Occipital lobe (tissue), 1 donor: ENCODE measurements at regions not wholly inside any gene's neighbourhood (a gene's known extent, or its start where the extent isn't known, plus 50 kb on each side); places are given as distances from the start of the nearest gene placed in this dataset.
"Not testable (repeated sequence)": the region's sequence is repeated elsewhere in the genome, so short reads cannot be mapped to it uniquely, and the experiment has no call there.

ENCODE experiments used
- DNase-seq: peaks from one replicate; lab custom pipeline; 2025; lab: John Stamatoyannopoulos, UW

GRCh38 chr1:243996223-243996622 lies 54.9 kb upstream of the ZBTB18 start:
- DNase-seq, result no peak

DNA sequence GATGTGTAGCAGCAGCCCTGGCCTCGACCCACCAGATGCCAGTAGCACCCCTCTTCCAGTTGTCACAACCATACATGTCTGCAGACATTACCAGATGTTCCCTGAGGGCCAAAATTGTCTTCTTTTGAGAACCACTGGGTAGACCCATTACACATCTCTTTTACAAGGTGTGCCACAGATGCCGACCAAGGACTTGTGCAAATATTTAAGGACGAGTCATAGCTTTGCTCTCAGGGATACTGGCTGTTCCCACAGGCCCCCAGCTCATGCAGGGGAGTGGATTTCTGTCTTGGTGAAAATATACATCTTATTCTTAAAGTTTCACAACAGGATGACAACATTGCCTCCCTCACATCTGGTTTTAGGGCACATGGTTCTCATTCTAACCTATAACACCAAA lies 59.4 kb upstream of the ZBTB18 start:
- no peak for DNase-seq

DNA sequence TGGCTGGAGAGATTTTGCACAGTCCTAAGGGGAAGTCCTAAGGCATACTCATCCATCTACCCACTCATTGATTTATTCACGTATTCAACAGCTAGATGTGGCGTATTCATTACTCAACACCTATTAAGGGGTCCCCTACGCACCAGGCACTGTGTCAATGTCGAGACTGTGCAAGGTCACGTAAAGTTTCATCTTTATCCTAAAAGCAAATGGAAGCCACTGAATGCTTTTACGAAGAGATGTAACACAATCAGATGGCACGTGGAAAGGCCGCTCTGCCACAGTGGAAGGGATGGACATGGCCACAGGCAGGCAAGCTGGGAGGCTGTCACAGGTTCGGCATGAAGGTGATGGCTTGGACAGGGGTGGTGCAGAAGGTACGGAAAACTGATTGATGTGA lies 66.3 kb upstream of the ZBTB18 start:
- DNase-seq, result no peak

GRCh38 chr1:243982447-243983018 lies 68.5 kb upstream of the ZBTB18 start:
- DNase-seq, result no peak

GRCh38 chr1:243980471-243980870 lies 70.6 kb upstream of the ZBTB18 start:
- no peak for DNase-seq

DNA sequence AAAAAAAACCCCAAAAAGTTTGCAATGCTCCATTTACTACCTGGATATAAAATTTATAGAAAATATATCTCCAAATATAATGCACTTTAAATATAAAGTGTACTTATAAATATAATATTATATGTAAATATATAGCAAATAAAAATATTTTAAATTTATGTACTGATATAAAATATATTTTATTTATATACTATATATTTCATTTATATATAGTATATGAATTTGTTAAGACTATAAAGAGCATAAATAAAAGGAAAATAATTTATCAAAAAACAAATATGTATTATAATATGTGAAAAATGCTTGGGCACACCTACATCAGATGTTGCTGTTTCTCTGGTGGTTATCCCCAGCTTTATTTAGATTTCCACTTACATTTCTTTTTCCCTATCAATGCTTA lies 71.0 kb upstream of the ZBTB18 start:
- DNase-seq, result no peak

DNA sequence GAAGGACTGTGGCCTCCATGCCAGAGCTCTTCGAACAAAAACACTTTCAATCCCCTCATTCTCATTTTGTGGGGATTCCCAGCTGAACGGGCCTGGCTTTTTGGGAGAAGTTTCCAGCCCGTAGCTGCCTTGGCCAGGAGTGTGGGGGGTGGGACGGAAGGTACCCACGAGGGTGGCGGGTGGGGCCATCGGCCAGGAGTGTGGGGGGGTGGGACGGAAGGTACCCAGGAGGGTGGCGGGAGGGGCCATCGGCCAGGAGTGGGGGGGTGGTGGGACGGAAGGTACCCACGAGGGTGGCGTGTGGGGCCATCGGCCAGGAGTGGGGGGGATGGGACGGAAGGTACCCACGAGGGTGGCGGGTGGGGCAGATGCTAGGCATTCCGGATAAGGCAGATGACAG lies 71.7 kb upstream of the ZBTB18 start:
- no peak for DNase-seq

GRCh38 chr1:243977094-243977493 lies 74.0 kb upstream of the ZBTB18 start:
- no peak for DNase-seq

DNA sequence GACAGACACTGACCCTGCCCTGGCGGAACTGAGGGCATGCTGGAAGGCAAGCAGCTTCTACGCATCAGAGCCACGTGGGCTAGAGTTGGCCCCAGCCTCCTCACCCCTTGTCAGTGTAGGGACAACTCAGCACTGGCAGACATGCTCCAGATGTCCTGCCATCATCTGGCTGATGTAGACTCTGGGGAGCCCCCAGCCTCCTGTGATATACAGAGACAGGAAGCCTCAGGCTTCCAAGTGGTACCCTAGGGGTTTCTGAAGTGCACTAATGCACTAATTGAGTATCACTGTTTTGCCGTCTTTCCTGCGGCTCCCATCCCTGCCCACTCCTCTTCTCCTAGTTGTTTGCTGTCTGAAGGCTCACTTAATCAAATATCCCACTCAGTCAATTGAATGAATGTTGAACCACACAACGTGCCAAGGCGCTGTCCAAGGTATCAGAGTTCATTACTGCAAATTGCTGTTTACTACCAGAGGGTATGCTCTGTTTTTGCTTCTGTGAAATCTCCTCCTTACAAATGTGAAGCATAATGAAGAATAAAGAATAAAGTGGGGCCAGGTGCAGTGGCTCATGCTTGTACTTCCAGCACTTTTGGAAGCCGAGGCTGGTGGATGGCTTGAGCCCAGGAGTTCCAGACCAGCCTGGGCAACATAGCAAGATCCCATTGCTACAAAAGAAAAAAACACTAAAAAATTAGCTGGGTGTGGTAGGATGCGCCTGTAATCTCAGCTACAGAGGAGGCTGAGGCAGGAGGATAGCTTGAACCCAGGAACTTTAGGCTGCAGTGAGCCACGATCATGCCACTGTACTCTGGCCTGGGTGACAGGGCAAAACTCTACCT lies 76.4 kb upstream of the ZBTB18 start:
- DNase-seq, result no peak

DNA sequence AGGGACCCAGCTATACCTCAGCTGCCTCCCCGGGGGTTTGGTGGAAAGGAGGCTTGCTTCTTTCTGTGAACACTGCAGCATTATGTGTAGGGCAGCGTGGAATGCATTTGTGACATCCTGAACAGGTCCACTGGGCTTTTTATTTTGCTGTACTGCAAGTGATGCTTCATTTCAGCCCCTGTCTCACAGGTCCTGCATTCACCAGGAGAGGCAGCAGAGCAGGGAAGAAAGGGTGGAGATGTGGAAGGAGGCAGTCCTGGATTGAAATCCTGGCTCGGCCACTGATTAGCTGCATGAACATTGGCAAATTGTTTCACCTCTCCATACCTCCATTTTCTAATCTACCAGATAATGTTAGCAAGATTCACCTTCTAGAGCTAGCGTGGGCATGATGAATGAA lies 77.9 kb upstream of the ZBTB18 start:
- no peak for DNase-seq

DNA sequence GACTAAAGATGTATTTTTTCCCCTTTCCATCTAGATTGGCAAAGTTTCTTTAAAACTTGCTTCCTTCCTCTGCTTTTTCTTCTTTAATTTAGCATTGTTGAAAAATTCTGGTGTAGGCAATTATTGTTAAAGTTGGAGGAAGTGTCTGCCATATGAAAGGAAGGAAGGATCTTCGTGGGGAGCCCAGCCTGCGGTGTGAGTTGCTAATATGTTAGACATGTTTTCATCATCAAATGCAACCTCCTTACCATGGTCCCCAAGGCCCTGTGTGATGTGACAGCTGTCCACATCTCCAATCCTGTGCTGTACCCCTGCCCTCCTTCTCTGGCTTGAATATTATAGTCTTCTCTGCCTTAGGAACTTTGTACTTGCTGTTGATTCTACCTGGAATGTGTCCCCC lies 81.0 kb upstream of the ZBTB18 start:
- no peak for DNase-seq

DNA sequence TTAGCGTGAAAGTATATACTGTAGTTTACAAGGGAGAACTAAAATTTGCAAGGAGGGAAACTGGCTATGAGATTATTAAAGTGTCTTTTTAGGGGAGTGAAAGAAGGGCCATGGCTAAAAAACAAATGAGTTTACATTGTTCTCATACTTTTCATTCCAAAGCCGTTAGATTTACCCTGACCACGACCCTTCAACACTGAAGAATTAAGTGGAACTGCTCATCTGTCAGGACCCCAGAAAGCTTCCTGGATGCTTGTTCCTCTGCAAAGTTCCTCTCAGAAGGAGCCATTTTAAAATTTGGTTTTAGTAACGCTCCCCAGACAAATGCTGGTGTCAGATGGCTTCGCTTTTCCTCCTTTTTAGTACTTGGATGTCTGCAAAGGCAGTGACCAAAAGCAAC lies 82.7 kb upstream of the ZBTB18 start:
- DNase-seq, result no peak

GRCh38 chr1:243964915-243965314 lies 86.2 kb upstream of the ZBTB18 start:
- no peak for DNase-seq

GRCh38 chr1:243963571-243963970 lies 87.5 kb upstream of the ZBTB18 start:
- DNase-seq, result no peak

- DNase-seq, result no peak
These were observed 88.5 kb upstream of the ZBTB18 start for GRCh38 chr1:243962541-243962940.

- DNase-seq, result peak; percentile 53
These were observed 91.1 kb upstream of the ZBTB18 start for GRCh38 chr1:243959998-243960397.

DNA sequence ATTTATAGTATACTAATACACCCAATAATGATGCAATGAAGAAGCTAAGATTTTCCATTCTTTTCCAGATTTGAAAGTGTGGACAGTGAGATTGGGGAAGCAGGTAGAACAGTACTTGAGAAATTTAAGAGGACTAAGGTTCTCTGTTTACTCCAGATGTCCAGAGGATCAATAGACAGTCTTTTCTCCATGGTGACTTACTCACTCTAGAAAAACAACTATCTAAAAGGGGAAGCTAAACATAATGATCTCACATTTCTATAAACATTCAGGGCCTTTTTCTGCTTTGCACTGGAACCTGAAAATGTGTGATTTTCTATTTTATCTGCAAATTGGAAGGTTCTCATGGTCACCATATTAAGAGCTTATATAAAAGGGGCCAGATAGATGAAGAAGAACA lies 93.9 kb upstream of the ZBTB18 start:
- no peak for DNase-seq

DNA sequence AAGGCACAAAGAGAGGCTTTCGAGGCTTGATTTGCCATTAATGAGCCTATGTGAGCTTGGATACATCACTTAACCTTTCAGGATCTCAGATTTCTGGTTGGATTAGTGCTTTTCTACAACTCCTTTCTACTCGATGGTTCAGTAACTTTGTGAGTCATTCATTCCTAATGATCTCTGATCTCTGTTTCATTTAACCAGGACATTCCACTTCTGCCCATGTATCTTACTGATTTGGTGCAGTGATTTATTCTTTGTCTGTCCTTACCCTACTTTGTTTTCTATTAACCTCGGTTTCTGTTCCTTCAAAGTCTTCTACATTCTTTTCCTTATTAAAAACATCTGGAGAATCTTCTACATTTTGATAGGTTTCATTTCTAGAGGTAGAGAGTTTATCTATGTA lies 94.6 kb upstream of the ZBTB18 start:
- no peak for DNase-seq

- DNase-seq, result not testable (repeated sequence)
These were observed 99.9 kb upstream of the ZBTB18 start for GRCh38 chr1:243951207-243951606.

DNA sequence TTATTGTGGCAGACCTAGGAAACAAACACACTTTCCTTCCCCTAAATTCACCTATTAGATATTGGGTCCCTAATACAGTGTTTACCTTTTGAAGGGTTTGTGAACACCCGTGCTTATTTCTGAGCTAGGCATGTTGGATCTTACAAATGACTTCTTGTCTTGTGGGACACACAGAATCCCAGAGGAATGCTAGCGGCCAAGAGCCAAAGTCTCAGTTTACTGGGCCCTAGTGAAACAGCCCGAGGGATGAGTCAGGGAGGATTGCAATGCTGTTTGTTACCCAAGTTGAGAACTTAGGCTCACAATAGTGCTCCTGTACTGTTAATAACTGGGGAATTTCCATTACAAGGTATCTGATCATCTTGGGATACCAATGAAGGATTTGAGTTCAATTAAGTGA lies 100.1 kb upstream of the AKT3 start:
- DNase-seq, result no peak

DNA sequence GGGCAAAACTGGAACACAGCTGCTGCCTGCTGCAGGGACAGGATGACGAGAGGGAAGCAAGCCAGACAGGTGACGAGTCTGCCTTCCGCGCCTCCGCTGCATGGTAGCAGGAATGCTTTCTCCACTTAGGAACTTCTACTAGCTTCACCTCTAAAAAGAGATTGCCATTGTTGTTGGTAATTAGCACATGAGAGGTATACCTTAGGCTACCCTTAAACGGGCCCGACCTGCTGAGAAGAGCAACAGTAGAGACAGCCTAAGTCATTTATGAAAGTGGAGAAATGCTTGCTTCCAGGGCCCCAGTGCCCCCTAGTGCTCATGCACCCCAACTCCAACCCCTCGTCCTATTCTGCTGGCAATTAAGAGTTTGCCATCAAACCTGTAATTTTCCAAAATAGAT lies 96.9 kb upstream of the AKT3 start:
- no peak for DNase-seq

- DNase-seq, result no peak
These were observed 96.2 kb upstream of the AKT3 start for GRCh38 chr1:243946253-243946652.

GRCh38 chr1:243945727-243946126 lies 95.7 kb upstream of the AKT3 start:
- no peak for DNase-seq
